ENCODE measurements at regions not wholly inside any gene's neighbourhood (a gene's known extent, or its start where the extent isn't known, plus 50 kb on each side); places are given as distances from the start of the nearest gene placed in this dataset.

- POLR2A ChIA-PET, result no interaction called here
- TF ChIP-seq AFF4 (CRISPR knock-in tag; IDR thresholded peaks at IDR 0.05; ENCODE audit: borderline replicate concordance), result no peak
- TF ChIP-seq FOXJ3 (CRISPR knock-in tag; IDR thresholded peaks at IDR 0.05; ENCODE audit: borderline replicate concordance), result no peak
- no peak for TF ChIP-seq ZNF416 (CRISPR knock-in tag; IDR thresholded peaks at IDR 0.05)
- no peaks in the 10 kb centered on the region; the same call in 1 of the 2 replicates for H3K27me3 Mint-ChIP-seq (ENCODE audit: low read depth)
- CTCF ChIA-PET, result no interaction called here
- H3K36me3 Mint-ChIP-seq, result peaks cover 19% of the 10 kb centered on the region
- H3K4me1 Mint-ChIP-seq, result peaks cover 5% of the 10 kb centered on the region
- no peak overlapping the region for H3K4me3 Mint-ChIP-seq
- ATAC-seq, result no peak
- no peak overlapping the region for H3K27ac Mint-ChIP-seq
- DNase-seq (ENCODE audit: low spot score), result no peak
- peaks cover 27% of the 10 kb centered on the region for H3K9me3 Mint-ChIP-seq
Measured at GRCh38 chr4:123569541-123569940, 172.9 kb downstream of the SPRY1 start.

- Mint-ChIP-seq H3K9me3 (peaks cover 6% of the 10 kb centered on the region), H3K27me3 (ENCODE audit: low read depth) (no peaks in the 10 kb centered on the region; the same call in 1 of the 2 replicates), H3K4me1 (peaks cover 18% of the 10 kb centered on the region), H3K4me3 (no peak overlapping the region), H3K36me3 (no peaks in the 10 kb centered on the region), H3K27ac (no peak overlapping the region)
- POLR2A ChIA-PET, result no interaction called here
- CTCF ChIA-PET, result interaction anchor here (2.6 kb wide), 1 partner anchor 9 kb away, joined by 6 read pairs; no protein-coding TSS in a partner anchor
- TF ChIP-seq ZSCAN18 (CRISPR knock-in tag; IDR thresholded peaks at IDR 0.05), result no peak
- TF ChIP-seq ZNF281 (CRISPR knock-in tag; IDR thresholded peaks at IDR 0.05), result no peak
- TF ChIP-seq TCF7 (CRISPR knock-in tag; IDR thresholded peaks at IDR 0.05; ENCODE audit: low read depth), result no peak
- no peak for TF ChIP-seq RELA (CRISPR knock-in tag; IDR thresholded peaks at IDR 0.05; ENCODE audit: borderline replicate concordance)
- TF ChIP-seq AR (CRISPR knock-in tag; IDR thresholded peaks at IDR 0.05), result no peak
- no peak for TF ChIP-seq ZNF138 (CRISPR knock-in tag; conservative IDR thresholded peaks at IDR 0.05)
- no peak for TF ChIP-seq AFF4 (CRISPR knock-in tag; IDR thresholded peaks at IDR 0.05; ENCODE audit: borderline replicate concordance)
- TF ChIP-seq PRDM15 (CRISPR knock-in tag; IDR thresholded peaks at IDR 0.05), result no peak
- TF ChIP-seq CBFB (CRISPR knock-in tag; IDR thresholded peaks at IDR 0.05; ENCODE audit: low read depth), result no peak
- TF ChIP-seq ZNF317 (CRISPR knock-in tag; IDR thresholded peaks at IDR 0.05; ENCODE audit: borderline replicate concordance, low read depth), result no peak
- TF ChIP-seq PRRX2 (CRISPR knock-in tag; IDR thresholded peaks at IDR 0.05), result no peak
- no peak for TF ChIP-seq ZNF121 (CRISPR knock-in tag; IDR thresholded peaks at IDR 0.05)
- DNase-seq (ENCODE audit: low spot score), result no peak
- ATAC-seq, result no peak
Measured at GRCh38 chr4:123573866-123574508, 177.4 kb downstream of the SPRY1 start.

All from WTC11 (cell line).